ENCODE measurements at regions not wholly inside any gene's neighbourhood (a gene's known extent, or its start where the extent isn't known, plus 50 kb on each side); places are given as distances from the start of the nearest gene placed in this dataset.

DNA sequence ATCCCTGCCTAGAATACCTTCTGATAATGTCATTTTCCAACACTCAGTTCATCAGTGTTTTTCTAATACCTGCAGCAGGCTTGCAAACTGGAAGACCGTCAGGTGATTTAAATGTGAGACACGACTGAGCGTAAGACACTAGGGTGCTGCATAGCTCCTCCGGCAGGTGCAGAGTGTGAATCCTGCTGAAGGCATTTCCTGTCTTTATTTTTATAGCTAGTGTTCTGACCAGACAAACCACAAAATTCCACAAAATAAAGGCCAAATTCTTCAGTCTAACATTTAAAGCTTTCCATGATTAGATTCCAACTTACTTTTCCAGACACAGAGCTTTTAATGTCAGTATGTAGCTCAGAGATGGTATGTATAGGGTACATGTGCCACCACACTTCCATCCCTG lies 70.7 kb downstream of the BBS10 start:
- Histone ChIP-seq H3K27ac (no peak overlapping the region), H3K27me3 (no peaks in the 10 kb centered on the region), H3K9me3 (no peaks in the 10 kb centered on the region), H3K4me3 (replicated peaks in 1 of 3) (no peak overlapping the region), H3K4me1 (no peaks in the 10 kb centered on the region), H3K36me3 (no peaks in the 10 kb centered on the region)
- DNase-seq, result no peak
- TF ChIP-seq, protein P1, sequence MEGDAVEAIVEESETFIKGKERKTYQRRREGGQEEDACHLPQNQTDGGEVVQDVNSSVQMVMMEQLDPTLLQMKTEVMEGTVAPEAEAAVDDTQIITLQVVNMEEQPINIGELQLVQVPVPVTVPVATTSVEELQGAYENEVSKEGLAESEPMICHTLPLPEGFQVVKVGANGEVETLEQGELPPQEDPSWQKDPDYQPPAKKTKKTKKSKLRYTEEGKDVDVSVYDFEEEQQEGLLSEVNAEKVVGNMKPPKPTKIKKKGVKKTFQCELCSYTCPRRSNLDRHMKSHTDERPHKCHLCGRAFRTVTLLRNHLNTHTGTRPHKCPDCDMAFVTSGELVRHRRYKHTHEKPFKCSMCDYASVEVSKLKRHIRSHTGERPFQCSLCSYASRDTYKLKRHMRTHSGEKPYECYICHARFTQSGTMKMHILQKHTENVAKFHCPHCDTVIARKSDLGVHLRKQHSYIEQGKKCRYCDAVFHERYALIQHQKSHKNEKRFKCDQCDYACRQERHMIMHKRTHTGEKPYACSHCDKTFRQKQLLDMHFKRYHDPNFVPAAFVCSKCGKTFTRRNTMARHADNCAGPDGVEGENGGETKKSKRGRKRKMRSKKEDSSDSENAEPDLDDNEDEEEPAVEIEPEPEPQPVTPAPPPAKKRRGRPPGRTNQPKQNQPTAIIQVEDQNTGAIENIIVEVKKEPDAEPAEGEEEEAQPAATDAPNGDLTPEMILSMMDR (IDR thresholded peaks at IDR 0.05), result no peak
- TF ChIP-seq POLR2A (IDR thresholded peaks at IDR 0.05), result no peak
- WGBS, 2 donors, result 81 to 85% methylated on average over 4 of the region's 4 CpGs
- intact Hi-C loops (cut with DNase I), result no loop called here

DNA sequence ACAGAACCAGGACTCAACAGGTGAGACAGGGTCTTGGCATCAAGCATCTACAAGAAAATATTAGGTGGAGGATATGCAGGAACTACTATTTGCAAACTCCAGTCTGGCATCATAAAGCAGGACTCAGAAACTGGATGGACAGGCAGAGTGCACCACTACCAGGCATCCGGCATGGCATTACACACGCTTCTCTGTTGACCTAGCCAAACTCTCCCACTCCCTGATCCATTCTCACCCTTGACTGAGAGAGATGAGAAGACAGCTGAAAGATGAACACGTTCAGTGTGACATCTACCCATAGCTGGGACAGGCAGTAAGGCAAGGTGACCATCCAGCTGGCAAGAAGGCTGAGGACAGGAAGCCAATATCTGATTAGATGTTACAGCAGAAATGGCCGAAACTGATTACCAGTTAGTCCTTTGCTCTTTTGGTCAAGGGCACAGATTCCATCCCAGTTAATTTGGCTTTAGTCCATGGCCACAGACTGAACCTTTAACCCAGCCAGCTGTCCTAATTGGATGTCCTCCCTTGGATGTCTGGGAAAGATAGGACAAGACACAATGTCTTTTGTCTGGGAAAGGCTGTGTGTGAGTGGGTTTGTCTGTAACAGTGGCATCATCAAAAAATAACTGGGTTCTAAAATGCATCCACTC lies 71.6 kb downstream of the BBS10 start:
- Histone ChIP-seq H3K4me1 (no peaks in the 10 kb centered on the region), H3K36me3 (no peaks in the 10 kb centered on the region), H3K9me3 (no peaks in the 10 kb centered on the region), H3K4me3 (replicated peaks in 1 of 3) (no peak overlapping the region), H3K27ac (no peak overlapping the region), H3K27me3 (no peaks in the 10 kb centered on the region)
- DNase-seq, result no peak
- TF ChIP-seq, protein P1 (IDR thresholded peaks at IDR 0.05), result no peak
- no peak for TF ChIP-seq POLR2A (IDR thresholded peaks at IDR 0.05)
- intact Hi-C loops (cut with DNase I), result no loop called here
- WGBS, 2 donors, result 88 to 89% methylated on average over 4 of the region's 4 CpGs

- 92 to 94% methylated on average over 5 of the region's 5 CpGs for WGBS, 2 donors
- DNase-seq, result no peak
- no peaks in the 10 kb centered on the region for H3K4me1 ChIP-seq
- intact Hi-C loops (cut with DNase I), result no loop called here
- no peaks in the 10 kb centered on the region for H3K27me3 ChIP-seq
- TF ChIP-seq, protein P1 (IDR thresholded peaks at IDR 0.05), result no peak
- TF ChIP-seq POLR2A (IDR thresholded peaks at IDR 0.05), result no peak
- H3K36me3 ChIP-seq, result no peaks in the 10 kb centered on the region
- no peak overlapping the region for H3K4me3 ChIP-seq (replicated peaks in 1 of 3)
- H3K9me3 ChIP-seq, result no peaks in the 10 kb centered on the region
- no peak overlapping the region for H3K27ac ChIP-seq
Measured at GRCh38 chr12:76275511-76276093, 72.6 kb downstream of the BBS10 start.

- no peak for TF ChIP-seq POLR2A (IDR thresholded peaks at IDR 0.05)
- TF ChIP-seq, protein P1 (IDR thresholded peaks at IDR 0.05), result no peak
- H3K36me3 ChIP-seq, result no peaks in the 10 kb centered on the region
- H3K9me3 ChIP-seq, result no peaks in the 10 kb centered on the region
- WGBS, 2 donors, result 91 to 92% methylated on average over 3 of the region's 3 CpGs
- H3K4me3 ChIP-seq (replicated peaks in 1 of 3), result no peak overlapping the region
- intact Hi-C loops (cut with DNase I), result no loop called here
- H3K27me3 ChIP-seq, result no peaks in the 10 kb centered on the region
- H3K27ac ChIP-seq, result no peak overlapping the region
- no peak for DNase-seq
- H3K4me1 ChIP-seq, result no peaks in the 10 kb centered on the region
Measured at GRCh38 chr12:76274420-76275083, 73.7 kb downstream of the BBS10 start.

- Histone ChIP-seq H3K4me1 (no peaks in the 10 kb centered on the region), H3K27ac (no peak overlapping the region), H3K36me3 (no peaks in the 10 kb centered on the region), H3K4me3 (replicated peaks in 1 of 3) (no peak overlapping the region), H3K9me3 (no peaks in the 10 kb centered on the region), H3K27me3 (no peaks in the 10 kb centered on the region)
- TF ChIP-seq, protein P1 (IDR thresholded peaks at IDR 0.05), result no peak
- TF ChIP-seq POLR2A (IDR thresholded peaks at IDR 0.05), result no peak
- no peak for DNase-seq
- whole genome bisulfite sequencing, 2 donors, result 76 to 78% methylated on average over 4 of the region's 4 CpGs
- intact Hi-C loops (cut with DNase I), result no loop called here
Measured at GRCh38 chr12:76272287-76272686, 75.9 kb downstream of the BBS10 start.

Data from thyroid gland (tissue), 4 donors.